ELR (cell line): ENCODE measurements at regions not wholly inside any gene's neighbourhood (a gene's known extent, or its start where the extent isn't known, plus 50 kb on each side); places are given as distances from the start of the nearest gene placed in this dataset.

Source experiments
- DNase-seq: peaks from one replicate; pipeline ENCODE4 v3.0.0-alpha.2; 2015; ENCODE audit warnings: low read depth

DNA sequence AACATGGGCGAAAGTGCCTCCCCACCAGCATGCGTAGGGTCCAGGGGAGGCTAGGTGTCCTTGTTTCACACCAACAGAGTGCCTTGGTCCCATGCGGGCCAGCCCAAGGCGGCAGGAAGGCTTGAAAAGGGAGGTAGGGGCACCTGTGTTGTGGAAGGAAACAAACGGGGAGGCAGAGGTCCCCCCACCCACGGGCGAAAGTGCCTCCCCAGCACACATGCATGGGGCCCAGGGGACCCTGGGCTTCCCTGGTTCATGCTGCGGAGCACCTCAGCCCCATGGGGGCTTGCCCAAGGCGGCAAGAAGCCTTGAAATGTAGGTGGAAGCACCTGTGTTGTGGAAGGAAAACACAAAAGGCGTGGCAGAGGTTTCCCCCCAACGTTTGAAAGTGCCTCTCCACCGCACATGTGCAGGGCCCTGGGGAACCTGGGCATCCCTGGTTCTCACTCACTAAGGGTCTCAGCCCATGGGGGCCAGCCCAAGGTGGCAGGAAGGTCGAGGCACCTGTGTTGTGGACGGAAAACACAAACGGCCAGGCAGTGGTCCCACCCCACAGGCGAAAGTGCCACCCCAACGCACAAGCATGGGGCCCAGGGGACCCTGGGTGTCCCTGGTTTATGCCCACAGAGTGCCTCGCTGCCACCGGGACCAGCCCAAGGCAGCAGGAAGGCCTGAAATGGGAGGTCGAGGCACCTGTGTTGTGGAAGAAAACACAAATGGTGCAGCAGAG lies 374.7 kb downstream of the ALG10 start:
- no peak for DNase-seq

DNA sequence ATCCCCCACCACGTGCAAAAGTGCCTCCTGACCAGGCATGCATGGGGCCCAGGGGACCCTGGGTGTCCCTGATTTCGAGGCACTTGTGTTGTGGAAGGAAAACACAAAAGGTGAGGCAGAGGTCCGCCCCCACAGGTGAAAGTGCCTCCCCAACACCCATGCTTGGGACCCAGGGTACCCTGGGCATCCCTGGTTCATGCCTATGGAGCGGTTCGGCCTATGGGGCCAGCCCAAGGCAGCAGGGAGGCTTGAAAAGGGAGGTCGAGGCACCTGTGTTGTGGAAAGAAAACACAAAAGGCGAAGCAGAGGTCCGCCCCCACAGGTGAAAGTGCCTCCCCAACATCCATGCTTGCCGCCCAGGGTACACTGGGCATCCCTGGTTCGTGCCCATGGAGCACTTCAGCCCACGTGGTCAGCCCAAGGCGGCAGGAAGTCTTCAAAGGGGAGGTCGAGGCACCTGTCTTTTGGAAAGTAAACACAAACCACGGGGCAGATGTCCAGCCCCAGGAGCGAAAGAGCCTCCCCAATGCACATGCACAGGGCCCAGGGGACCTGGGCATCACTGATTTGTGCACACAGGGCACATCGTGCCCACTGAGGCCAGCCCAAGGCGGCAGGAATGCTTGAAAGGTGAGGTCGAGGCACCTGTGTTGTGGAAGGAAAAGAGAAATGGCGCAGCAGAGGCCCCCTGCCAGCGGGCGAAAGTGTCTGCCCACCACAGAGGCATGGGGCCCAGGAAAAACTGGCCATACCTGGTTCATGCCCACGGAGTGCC lies 375.5 kb downstream of the ALG10 start:
- no peak for DNase-seq

- no peak for DNase-seq
These were observed 376.0 kb downstream of the ALG10 start for GRCh38 chr12:34398366-34398705.

GRCh38 chr12:34398706-34399630 lies 376.7 kb downstream of the ALG10 start:
- DNase-seq = no peak

DNA sequence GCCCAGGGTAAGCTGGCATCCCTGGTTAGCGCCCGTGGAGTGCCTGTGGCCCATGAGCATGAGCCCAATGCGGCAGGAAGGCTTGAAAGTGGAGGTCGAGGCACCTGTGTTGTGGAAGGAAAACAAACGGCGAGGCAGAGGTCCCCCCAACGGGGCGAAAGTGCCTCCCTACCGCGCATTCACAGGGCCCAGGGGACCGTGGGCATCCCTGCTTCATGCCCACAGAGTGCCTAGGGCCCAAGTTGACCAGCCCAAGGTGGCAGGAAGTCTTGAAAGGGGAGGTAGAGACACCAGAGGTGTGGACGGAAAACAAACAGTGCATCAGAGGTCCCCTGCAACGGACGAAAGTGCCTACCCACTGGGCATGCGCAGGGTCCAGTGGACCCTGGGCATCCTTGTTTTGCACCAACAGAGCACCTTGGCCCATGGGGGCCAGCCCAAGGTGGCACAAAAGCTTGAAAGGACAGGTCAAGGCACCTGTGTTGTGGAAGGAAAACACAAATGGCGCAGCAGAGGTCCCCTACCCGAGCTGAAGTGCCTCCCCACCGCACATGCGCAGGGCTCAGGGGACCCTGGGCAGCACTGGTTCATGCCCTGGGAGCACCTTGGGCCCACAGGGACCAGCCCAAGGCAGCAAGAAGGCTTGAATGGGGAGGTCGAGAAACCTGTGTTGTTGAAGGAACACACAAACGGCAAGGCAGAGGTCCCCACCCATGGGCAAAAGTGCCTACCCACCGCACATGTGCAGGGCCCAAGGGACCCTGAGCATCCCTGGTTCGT lies 377.5 kb downstream of the ALG10 start:
- DNase-seq = no peak

GRCh38 chr12:34400411-34400881 lies 378.1 kb downstream of the ALG10 start:
- DNase-seq = no peak

- no peak for DNase-seq
These were observed 378.8 kb downstream of the ALG10 start for GRCh38 chr12:34400986-34401658.

- DNase-seq = no peak
These were observed 379.4 kb downstream of the ALG10 start for GRCh38 chr12:34401659-34402227.

- no peak for DNase-seq
These were observed 380.1 kb downstream of the ALG10 start for GRCh38 chr12:34402228-34402898.

GRCh38 chr12:34402899-34403705 lies 380.8 kb downstream of the ALG10 start:
- DNase-seq = no peak

- no peak for DNase-seq
These were observed 381.5 kb downstream of the ALG10 start for GRCh38 chr12:34403706-34404376.

DNA sequence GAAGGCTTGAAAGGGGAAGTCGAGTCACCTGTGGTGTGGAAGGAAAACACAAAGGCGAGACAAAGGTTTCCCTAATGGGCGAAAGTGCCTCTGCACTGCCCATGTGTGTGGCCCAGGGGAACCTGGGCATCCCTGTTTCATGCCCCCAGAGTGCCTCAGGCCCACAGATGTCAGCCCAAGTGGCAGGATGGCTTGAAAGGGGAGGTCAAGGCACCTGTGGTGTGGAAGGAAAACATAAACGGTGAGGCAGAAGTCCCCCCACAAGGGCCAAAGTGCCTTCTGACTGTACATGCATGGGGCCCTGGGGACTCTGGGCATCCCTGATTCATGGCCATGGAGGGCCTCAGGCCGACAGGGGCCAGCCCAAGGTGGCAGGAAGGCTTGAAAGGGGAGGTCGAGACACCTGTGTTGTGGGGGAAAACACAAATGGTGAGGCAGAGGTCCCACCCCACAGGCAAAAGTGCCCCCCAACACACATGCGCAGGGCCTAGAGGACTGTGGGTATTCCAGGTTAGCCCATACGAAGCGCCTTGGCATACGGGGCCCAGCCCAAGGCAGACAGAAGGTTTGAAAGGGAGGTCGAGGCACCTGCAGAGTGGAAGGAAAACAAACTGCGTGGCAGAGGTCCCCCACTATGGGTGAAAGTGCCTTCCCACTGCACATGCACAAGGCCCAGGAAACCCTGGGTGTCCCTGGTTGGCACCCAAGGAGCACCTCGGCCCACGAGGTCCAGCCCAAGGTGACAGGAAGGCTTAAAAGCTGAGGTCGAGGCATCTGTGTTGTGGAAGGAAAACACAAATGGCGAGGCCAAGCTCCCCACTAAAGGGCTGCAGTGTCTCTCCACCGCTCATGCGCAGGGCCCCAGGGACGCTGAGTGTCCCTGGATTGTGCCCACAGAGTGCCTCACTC lies 382.3 kb downstream of the ALG10 start:
- no peak for DNase-seq

DNA sequence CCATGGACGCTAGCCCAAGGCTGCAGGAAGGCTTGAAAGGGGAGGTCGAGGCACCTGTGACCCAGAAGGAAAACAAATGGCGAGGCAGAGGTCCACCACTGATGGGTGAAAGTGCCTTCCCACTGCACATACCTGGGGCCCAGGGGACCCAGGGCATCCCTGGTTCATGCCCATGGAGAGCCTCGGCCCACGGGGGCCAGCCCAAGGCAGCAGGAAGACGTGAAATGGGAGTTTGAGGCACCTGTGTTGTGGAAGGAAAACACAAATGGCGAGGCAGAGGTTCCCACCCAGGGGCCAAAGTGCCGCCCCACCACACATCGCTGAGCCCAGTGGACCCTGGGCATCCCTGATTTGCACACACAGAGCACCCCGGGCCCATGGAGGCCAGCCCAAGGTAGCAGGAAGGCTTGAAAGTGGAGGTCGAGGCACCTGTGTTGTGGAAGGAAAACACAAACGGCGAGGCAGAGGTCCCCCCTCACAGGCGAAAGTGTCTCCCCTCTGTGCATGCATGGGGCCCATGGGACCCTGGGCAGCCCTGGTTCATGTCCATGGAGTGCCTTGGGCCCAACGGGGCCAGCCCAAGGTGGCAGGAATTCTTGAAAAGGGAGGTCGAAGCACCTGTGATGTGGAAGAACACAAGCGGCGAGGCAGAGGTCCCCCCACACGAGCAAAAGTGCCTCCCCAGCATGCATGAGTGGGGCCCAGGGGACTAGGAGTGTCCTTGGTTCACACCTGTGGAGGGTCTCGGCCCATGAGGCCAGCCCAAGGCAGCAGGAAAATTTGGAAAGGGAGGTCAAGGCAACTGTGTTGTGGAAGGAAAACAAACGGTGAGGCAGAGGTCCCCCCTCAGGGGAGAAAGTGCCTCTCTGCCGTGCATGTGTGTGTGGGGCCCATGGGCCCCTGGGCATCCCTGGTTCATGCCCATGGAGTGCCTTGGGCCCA lies 383.3 kb downstream of the ALG10 start:
- DNase-seq = no peak

DNA sequence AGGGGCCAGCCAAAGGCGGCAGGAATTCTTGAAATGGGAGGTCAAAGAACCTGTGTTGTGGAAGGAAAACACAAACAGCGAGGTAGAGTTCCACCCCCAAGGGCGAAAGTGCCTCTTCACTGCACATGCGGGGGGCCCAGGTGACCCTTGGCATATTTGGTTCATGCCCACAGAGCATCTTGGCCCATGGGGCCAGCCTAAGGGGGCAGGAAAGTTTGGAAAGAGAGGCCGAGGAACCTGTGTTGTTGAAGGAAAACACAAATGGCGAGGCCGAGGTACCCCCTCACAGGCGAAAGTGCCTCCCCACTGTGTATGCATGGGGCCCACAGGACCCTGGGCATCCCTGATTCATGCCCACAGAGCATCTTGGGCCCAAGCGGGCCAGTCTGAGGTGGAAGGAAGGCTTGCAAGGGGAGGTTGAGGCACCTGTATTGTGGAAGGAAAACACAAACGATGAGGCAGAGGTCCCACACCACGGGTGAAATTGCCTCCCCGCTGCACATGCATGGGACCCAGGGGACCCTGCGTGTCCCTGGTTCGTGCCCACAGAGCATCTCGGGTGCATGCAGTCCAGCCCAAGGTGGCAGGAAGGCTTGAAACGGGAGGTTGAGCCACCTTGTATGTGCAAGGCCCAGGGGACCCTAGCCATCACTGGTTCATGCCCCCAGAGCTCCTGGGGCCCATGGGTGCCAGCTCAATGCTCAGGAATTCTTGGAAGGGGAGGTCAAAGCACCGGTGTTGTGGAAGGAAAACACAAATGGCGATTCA lies 384.1 kb downstream of the ALG10 start:
- DNase-seq = no peak

- no peak for DNase-seq
These were observed 384.7 kb downstream of the ALG10 start for GRCh38 chr12:34406996-34407300.

DNA sequence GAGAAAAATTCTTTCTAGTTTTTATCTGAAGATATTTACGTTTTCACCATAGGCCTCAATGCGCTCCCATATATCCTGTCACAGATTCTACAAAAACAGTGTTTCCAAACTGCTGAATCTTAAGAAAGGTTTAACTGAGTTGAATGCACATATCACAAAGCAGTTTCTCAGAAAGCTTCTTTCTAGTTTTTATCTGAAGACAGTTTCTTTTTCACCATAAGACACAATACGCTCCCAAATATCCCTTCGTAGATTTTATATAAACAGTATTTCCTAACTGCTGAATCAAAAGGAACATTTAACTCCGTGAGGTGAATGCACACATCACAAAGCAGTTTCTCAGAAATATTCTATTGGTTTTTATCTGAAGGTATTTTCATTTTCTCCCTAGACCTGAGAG lies 385.5 kb downstream of the ALG10 start:
- no peak for DNase-seq
